NCI-H2107 (cell line): ENCODE measurements at regions not wholly inside any gene's neighbourhood (a gene's known extent, or its start where the extent isn't known, plus 50 kb on each side); places are given as distances from the start of the nearest gene placed in this dataset.
"Not testable (repeated sequence)": the region's sequence is repeated elsewhere in the genome, so short reads cannot be mapped to it uniquely, and the experiment has no call there.

Source experiments
- DNase-seq: peaks from one replicate; lab custom pipeline; 2025; lab: John Stamatoyannopoulos, UW

GRCh38 chr5:163885117-163885516 is 379.7 kb downstream of the MAT2B start:
- no peak for DNase-seq

GRCh38 chr5:163887854-163888253 is 382.4 kb downstream of the MAT2B start:
- no peak for DNase-seq

GRCh38 chr5:163888366-163888765 is 382.9 kb downstream of the MAT2B start:
- DNase-seq: no peak

- no peak for DNase-seq
These were observed 383.9 kb downstream of the MAT2B start for GRCh38 chr5:163889369-163889768.

- DNase-seq: no peak
These were observed 384.8 kb downstream of the MAT2B start for GRCh38 chr5:163890261-163890660.

GRCh38 chr5:163893281-163893680 is 387.9 kb downstream of the MAT2B start:
- no peak for DNase-seq

GRCh38 chr5:163894645-163895044 is 389.2 kb downstream of the MAT2B start:
- no peak for DNase-seq

GRCh38 chr5:163898873-163899272 is 393.5 kb downstream of the MAT2B start:
- no peak for DNase-seq

- not testable (repeated sequence) for DNase-seq
These were observed 402.4 kb downstream of the MAT2B start for GRCh38 chr5:163907783-163908182.

- no peak for DNase-seq
These were observed 402.8 kb downstream of the MAT2B start for GRCh38 chr5:163908253-163908652.

- DNase-seq: no peak
These were observed 404.8 kb downstream of the MAT2B start for GRCh38 chr5:163910226-163910625.

GRCh38 chr5:163912046-163912445 is 406.6 kb downstream of the MAT2B start:
- DNase-seq: no peak

- no peak for DNase-seq
These were observed 408.1 kb downstream of the MAT2B start for GRCh38 chr5:163913548-163913947.

- no peak for DNase-seq
These were observed 409.5 kb downstream of the MAT2B start for GRCh38 chr5:163914910-163915309.

GRCh38 chr5:163915481-163915961 is 410.1 kb downstream of the MAT2B start:
- no peak for DNase-seq

- DNase-seq: no peak
These were observed 411.0 kb downstream of the MAT2B start for GRCh38 chr5:163916376-163916775.

GRCh38 chr5:163916861-163917260 is 411.4 kb downstream of the MAT2B start:
- no peak for DNase-seq

GRCh38 chr5:163917747-163918146 is 412.3 kb downstream of the MAT2B start:
- DNase-seq: no peak

- not testable (repeated sequence) for DNase-seq
These were observed 429.6 kb downstream of the MAT2B start for GRCh38 chr5:163934990-163935389.

- no peak for DNase-seq
These were observed 433.2 kb downstream of the MAT2B start for GRCh38 chr5:163938595-163938994.

- DNase-seq: no peak
These were observed 435.7 kb downstream of the MAT2B start for GRCh38 chr5:163941079-163941478.

GRCh38 chr5:163943546-163943945 is 438.1 kb downstream of the MAT2B start:
- DNase-seq: no peak

- DNase-seq: no peak
These were observed 439.3 kb downstream of the MAT2B start for GRCh38 chr5:163944738-163945137.

GRCh38 chr5:163947848-163948666 is 442.6 kb downstream of the MAT2B start:
- no peak for DNase-seq
